ENCODE measurements at regions not wholly inside any gene's neighbourhood (a gene's known extent, or its start where the extent isn't known, plus 50 kb on each side); places are given as distances from the start of the nearest gene placed in this dataset.
"Not testable (repeated sequence)": the region's sequence is repeated elsewhere in the genome, so short reads cannot be mapped to it uniquely, and the experiment has no call there.

GRCh38 chr1:96524100-96524499, 197.5 kb upstream of the PTBP2 start:
- H3K4me1 ChIP-seq (ENCODE audit: insufficient read depth, low read length) = peaks cover 30% of the 10 kb centered on the region
- H3K36me3 ChIP-seq (ENCODE audit: insufficient read depth, low read length) = no peaks in the 10 kb centered on the region
- no peak for DNase-seq (ENCODE audit: insufficient read length, low spot score, missing footprints)
- peaks cover 4% of the 10 kb centered on the region for H3K9me3 ChIP-seq (ENCODE audit: low read depth, low read length)
- TF ChIP-seq CTCF (IDR thresholded peaks at IDR 0.05; ENCODE audit: extremely low read depth, low read depth, low read length) = no peak
- no peak overlapping the region for H3K4me3 ChIP-seq (ENCODE audit: insufficient read depth, low read length)
- no peak overlapping the region for H2AFZ ChIP-seq (ENCODE audit: low read length)
- H3K4me2 ChIP-seq (ENCODE audit: insufficient read depth, low read length) = no peak overlapping the region
- no peak overlapping the region for H3K27ac ChIP-seq (ENCODE audit: low read depth, low read length)
- H3K79me2 ChIP-seq (ENCODE audit: insufficient read depth, low read length) = no peaks in the 10 kb centered on the region
- no peaks in the 10 kb centered on the region for H3K27me3 ChIP-seq (ENCODE audit: insufficient read depth, low read length)
- no peaks in the 10 kb centered on the region for H4K20me1 ChIP-seq (ENCODE audit: insufficient read depth, low read length)

GRCh38 chr1:96525657-96526557, 195.7 kb upstream of the PTBP2 start:
- Histone ChIP-seq H3K27me3 (ENCODE audit: insufficient read depth, low read length) (no peaks in the 10 kb centered on the region), H4K20me1 (ENCODE audit: insufficient read depth, low read length) (no peaks in the 10 kb centered on the region), H3K9me3 (ENCODE audit: low read depth, low read length) (peaks cover 5% of the 10 kb centered on the region), H3K36me3 (ENCODE audit: insufficient read depth, low read length) (no peaks in the 10 kb centered on the region), H3K27ac (ENCODE audit: low read depth, low read length) (no peak overlapping the region), H3K79me2 (ENCODE audit: insufficient read depth, low read length) (no peaks in the 10 kb centered on the region), H2AFZ (ENCODE audit: low read length) (peak overlapping the region; percentile 39), H3K4me1 (ENCODE audit: insufficient read depth, low read length) (peaks cover 20% of the 10 kb centered on the region), H3K4me2 (ENCODE audit: insufficient read depth, low read length) (no peak overlapping the region), H3K4me3 (ENCODE audit: insufficient read depth, low read length) (no peak overlapping the region)
- TF ChIP-seq CTCF (IDR thresholded peaks at IDR 0.05; ENCODE audit: extremely low read depth, low read depth, low read length) = no peak
- DNase-seq (ENCODE audit: insufficient read length, low spot score, missing footprints) = no peak

- not testable (repeated sequence) for H4K20me1 ChIP-seq (ENCODE audit: insufficient read depth, low read length); H3K27me3 ChIP-seq (ENCODE audit: insufficient read depth, low read length); H3K4me3 ChIP-seq (ENCODE audit: insufficient read depth, low read length); H3K4me1 ChIP-seq (ENCODE audit: insufficient read depth, low read length); H3K36me3 ChIP-seq (ENCODE audit: insufficient read depth, low read length); H2AFZ ChIP-seq (ENCODE audit: low read length); H3K9me3 ChIP-seq (ENCODE audit: low read depth, low read length); H3K27ac ChIP-seq (ENCODE audit: low read depth, low read length); H3K4me2 ChIP-seq (ENCODE audit: insufficient read depth, low read length); DNase-seq (ENCODE audit: insufficient read length, low spot score, missing footprints); H3K79me2 ChIP-seq (ENCODE audit: insufficient read depth, low read length)
Measured at GRCh38 chr1:96528672-96529071, 192.9 kb upstream of the PTBP2 start.

- H4K20me1 ChIP-seq (ENCODE audit: insufficient read depth, low read length) = no peaks in the 10 kb centered on the region
- H3K27me3 ChIP-seq (ENCODE audit: insufficient read depth, low read length) = no peaks in the 10 kb centered on the region
- no peak overlapping the region for H3K27ac ChIP-seq (ENCODE audit: low read depth, low read length)
- H3K9me3 ChIP-seq (ENCODE audit: low read depth, low read length) = peaks cover 4% of the 10 kb centered on the region
- DNase-seq (ENCODE audit: insufficient read length, low spot score, missing footprints) = no peak
- no peak for TF ChIP-seq CTCF (IDR thresholded peaks at IDR 0.05; ENCODE audit: extremely low read depth, low read depth, low read length)
- no peak overlapping the region for H2AFZ ChIP-seq (ENCODE audit: low read length)
- H3K79me2 ChIP-seq (ENCODE audit: insufficient read depth, low read length) = no peaks in the 10 kb centered on the region
- H3K4me1 ChIP-seq (ENCODE audit: insufficient read depth, low read length) = peaks cover 12% of the 10 kb centered on the region
- H3K36me3 ChIP-seq (ENCODE audit: insufficient read depth, low read length) = no peaks in the 10 kb centered on the region
- no peak overlapping the region for H3K4me2 ChIP-seq (ENCODE audit: insufficient read depth, low read length)
- no peak overlapping the region for H3K4me3 ChIP-seq (ENCODE audit: insufficient read depth, low read length)
Measured at GRCh38 chr1:96533820-96534219, 187.8 kb upstream of the PTBP2 start.
